ENCODE measurements at regions not wholly inside any gene's neighbourhood (a gene's known extent, or its start where the extent isn't known, plus 50 kb on each side); places are given as distances from the start of the nearest gene placed in this dataset.

- Histone ChIP-seq H3K4me1 (replicated peaks in 1 of 2) (no peaks in the 10 kb centered on the region), H3K36me3 (replicated peaks in 1 of 2) (no peaks in the 10 kb centered on the region), H3K9me3 (replicated peaks in 1 of 3) (no peaks in the 10 kb centered on the region), H3K27ac (no peak overlapping the region), H3K4me3 (no peak overlapping the region), H3K27me3 (no peaks in the 10 kb centered on the region)
- no peak for DNase-seq
- no peak for TF ChIP-seq CTCF (IDR thresholded peaks at IDR 0.05)
- TF ChIP-seq POLR2A (IDR thresholded peaks at IDR 0.05), result no peak
- 52 to 64% (median 60%) methylated on average over 6 of the region's 6 CpGs for WGBS, 4 donors
- intact Hi-C loops (cut with DNase I), result no loop called here
Measured at GRCh38 chr3:87127281-87127680, 99.8 kb upstream of the CHMP2B start.

GRCh38 chr3:87126321-87126720, 100.8 kb upstream of the CHMP2B start:
- no peaks in the 10 kb centered on the region for H3K27me3 ChIP-seq
- no peaks in the 10 kb centered on the region for H3K36me3 ChIP-seq (replicated peaks in 1 of 2)
- WGBS, 4 donors, result 58 to 79% (median 65%) methylated on average over 4 of the region's 4 CpGs
- DNase-seq, result no peak
- no peak for TF ChIP-seq POLR2A (IDR thresholded peaks at IDR 0.05)
- TF ChIP-seq CTCF (IDR thresholded peaks at IDR 0.05), result no peak
- no peaks in the 10 kb centered on the region for H3K9me3 ChIP-seq (replicated peaks in 1 of 3)
- intact Hi-C loops (cut with DNase I), result no loop called here
- H3K27ac ChIP-seq, result no peak overlapping the region
- no peaks in the 10 kb centered on the region for H3K4me1 ChIP-seq (replicated peaks in 1 of 2)
- H3K4me3 ChIP-seq, result no peak overlapping the region

- intact Hi-C loops (cut with DNase I), result no loop called here
- Histone ChIP-seq H3K4me3 (no peak overlapping the region), H3K4me1 (replicated peaks in 1 of 2) (no peaks in the 10 kb centered on the region), H3K27ac (no peak overlapping the region), H3K9me3 (replicated peaks in 1 of 3) (no peaks in the 10 kb centered on the region), H3K36me3 (replicated peaks in 1 of 2) (no peaks in the 10 kb centered on the region), H3K27me3 (no peaks in the 10 kb centered on the region)
- TF ChIP-seq CTCF (IDR thresholded peaks at IDR 0.05), result no peak
- TF ChIP-seq POLR2A (IDR thresholded peaks at IDR 0.05), result no peak
- no peak for DNase-seq
- WGBS, 4 donors, result 68 to 87% (median 80%) methylated on average over 5 of the region's 5 CpGs
Measured at GRCh38 chr3:87125116-87125515, 102.0 kb upstream of the CHMP2B start.

- DNase-seq, result no peak
- H3K4me1 ChIP-seq (replicated peaks in 1 of 2), result no peaks in the 10 kb centered on the region
- no peaks in the 10 kb centered on the region for H3K27me3 ChIP-seq
- H3K9me3 ChIP-seq (replicated peaks in 1 of 3), result no peaks in the 10 kb centered on the region
- no peak for TF ChIP-seq POLR2A (IDR thresholded peaks at IDR 0.05)
- no peak for TF ChIP-seq CTCF (IDR thresholded peaks at IDR 0.05)
- no peaks in the 10 kb centered on the region for H3K36me3 ChIP-seq (replicated peaks in 1 of 2)
- no peak overlapping the region for H3K27ac ChIP-seq
- intact Hi-C loops (cut with DNase I), result no loop called here
- H3K4me3 ChIP-seq, result no peak overlapping the region
Measured at GRCh38 chr3:87122766-87123165, 104.3 kb upstream of the CHMP2B start.

All from adrenal gland (tissue), 9 donors.